ENCODE measurements at regions not wholly inside any gene's neighbourhood (a gene's known extent, or its start where the extent isn't known, plus 50 kb on each side); places are given as distances from the start of the nearest gene placed in this dataset.

DNA sequence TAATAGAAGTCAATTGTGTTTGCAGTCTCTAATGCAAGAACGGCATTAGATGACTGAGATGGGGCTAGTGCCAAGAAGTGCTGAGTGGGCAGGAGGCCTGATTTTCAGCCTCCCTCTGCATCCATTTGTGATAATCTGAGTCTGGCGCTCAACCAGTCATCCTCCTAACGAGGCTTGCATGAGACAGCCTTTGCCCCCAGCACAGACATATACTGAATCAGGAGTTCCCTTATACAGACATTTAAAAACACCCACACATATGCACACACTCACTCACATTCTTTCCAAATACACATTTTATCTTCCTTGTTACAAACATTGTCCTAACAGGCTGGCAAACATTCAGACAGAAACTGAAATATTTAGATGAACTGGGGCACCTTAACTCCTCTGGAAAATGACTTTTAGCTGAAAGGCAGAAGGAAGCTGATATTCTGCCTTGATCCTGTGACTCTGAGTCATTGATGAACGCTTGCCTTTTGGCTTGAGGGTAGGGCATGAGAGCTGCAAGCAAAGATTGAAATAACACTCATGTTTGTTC, 562.3 kb downstream of the DHX35 start:
- Histone ChIP-seq H3K79me2 (ENCODE audit: insufficient read depth, low read length) (no peaks in the 10 kb centered on the region), H3K9me2 (replicated peaks; ENCODE audit: low read depth, low read length) (no peaks in the 10 kb centered on the region), H3K27me3 (ENCODE audit: insufficient read depth, low read length, poor library complexity, severe bottlenecking) (no peaks in the 10 kb centered on the region), H2AFZ (ENCODE audit: low read length) (no peak overlapping the region), H3K9me3 (ENCODE audit: insufficient read depth, low read depth, low read length) (no peaks in the 10 kb centered on the region), H3K4me1 (ENCODE audit: insufficient read depth, low read length, poor library complexity, severe bottlenecking) (no peaks in the 10 kb centered on the region), H4K20me1 (ENCODE audit: insufficient read depth, low read length, poor library complexity, severe bottlenecking) (no peaks in the 10 kb centered on the region), H3K4me2 (ENCODE audit: low read depth, low read length, poor library complexity, severe bottlenecking) (no peak overlapping the region), H3F3A (ENCODE audit: low read depth) (no peaks in the 10 kb centered on the region), H3K9ac (ENCODE audit: low read depth, low read length, poor library complexity, severe bottlenecking) (no peak overlapping the region), H3K36me3 (ENCODE audit: insufficient read depth, low read length) (no peaks in the 10 kb centered on the region), H3K4me3 (ENCODE audit: low read length, poor library complexity, severe bottlenecking) (no peak overlapping the region)
- no peak for TF ChIP-seq CTCF (conservative IDR thresholded peaks at IDR 0.05; ENCODE audit: low read length)
- TF ChIP-seq EZH2phosphoT487 (IDR thresholded peaks at IDR 0.05; ENCODE audit: borderline replicate concordance) = no peak

- TF ChIP-seq CTCF (conservative IDR thresholded peaks at IDR 0.05; ENCODE audit: low read length) = no peak
- TF ChIP-seq EZH2phosphoT487 (IDR thresholded peaks at IDR 0.05; ENCODE audit: borderline replicate concordance) = no peak
- H3K79me2 ChIP-seq (ENCODE audit: insufficient read depth, low read length) = no peaks in the 10 kb centered on the region
- H3K9me3 ChIP-seq (ENCODE audit: insufficient read depth, low read depth, low read length) = no peaks in the 10 kb centered on the region
- H3K9me2 ChIP-seq (replicated peaks; ENCODE audit: low read depth, low read length) = no peaks in the 10 kb centered on the region
- H3F3A ChIP-seq (ENCODE audit: low read depth) = no peaks in the 10 kb centered on the region
- H3K4me3 ChIP-seq (ENCODE audit: low read length, poor library complexity, severe bottlenecking) = no peak overlapping the region
- H3K27me3 ChIP-seq (ENCODE audit: insufficient read depth, low read length, poor library complexity, severe bottlenecking) = no peaks in the 10 kb centered on the region
- no peak overlapping the region for H2AFZ ChIP-seq (ENCODE audit: low read length)
- H3K4me2 ChIP-seq (ENCODE audit: low read depth, low read length, poor library complexity, severe bottlenecking) = no peak overlapping the region
- H3K36me3 ChIP-seq (ENCODE audit: insufficient read depth, low read length) = no peaks in the 10 kb centered on the region
- H3K9ac ChIP-seq (ENCODE audit: low read depth, low read length, poor library complexity, severe bottlenecking) = no peak overlapping the region
- no peaks in the 10 kb centered on the region for H3K4me1 ChIP-seq (ENCODE audit: insufficient read depth, low read length, poor library complexity, severe bottlenecking)
- H4K20me1 ChIP-seq (ENCODE audit: insufficient read depth, low read length, poor library complexity, severe bottlenecking) = no peaks in the 10 kb centered on the region
Measured at GRCh38 chr20:39523405-39523804, 561.3 kb downstream of the DHX35 start.

DNA sequence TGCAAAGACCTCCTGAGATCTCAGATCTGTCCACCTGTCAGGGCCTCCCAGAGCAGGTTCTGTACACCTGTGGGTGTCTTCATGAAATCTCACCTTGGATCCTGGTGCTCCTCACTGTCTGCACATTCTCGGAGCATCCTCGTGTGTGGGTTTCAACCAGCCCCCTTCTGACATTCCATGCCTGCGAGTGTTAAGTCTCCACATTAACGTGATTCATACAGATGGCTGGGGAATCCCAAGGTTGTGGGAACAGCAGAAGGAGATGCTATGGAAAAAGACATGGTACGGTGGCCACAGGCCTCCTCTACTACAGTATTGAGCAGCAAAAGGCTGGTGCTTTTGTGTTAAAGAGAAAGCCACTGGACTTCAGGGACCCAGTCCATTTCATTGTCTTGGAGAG, 556.5 kb downstream of the DHX35 start:
- Histone ChIP-seq H3K9me2 (replicated peaks; ENCODE audit: low read depth, low read length) (no peaks in the 10 kb centered on the region), H3K4me3 (ENCODE audit: low read length, poor library complexity, severe bottlenecking) (no peak overlapping the region), H3K36me3 (ENCODE audit: insufficient read depth, low read length) (no peaks in the 10 kb centered on the region), H3F3A (ENCODE audit: low read depth) (no peaks in the 10 kb centered on the region), H4K20me1 (ENCODE audit: insufficient read depth, low read length, poor library complexity, severe bottlenecking) (no peaks in the 10 kb centered on the region), H3K4me1 (ENCODE audit: insufficient read depth, low read length, poor library complexity, severe bottlenecking) (no peaks in the 10 kb centered on the region), H3K9ac (ENCODE audit: low read depth, low read length, poor library complexity, severe bottlenecking) (no peak overlapping the region), H3K9me3 (ENCODE audit: insufficient read depth, low read depth, low read length) (no peaks in the 10 kb centered on the region), H3K27me3 (ENCODE audit: insufficient read depth, low read length, poor library complexity, severe bottlenecking) (no peaks in the 10 kb centered on the region), H3K79me2 (ENCODE audit: insufficient read depth, low read length) (no peaks in the 10 kb centered on the region), H2AFZ (ENCODE audit: low read length) (no peak overlapping the region), H3K4me2 (ENCODE audit: low read depth, low read length, poor library complexity, severe bottlenecking) (no peak overlapping the region)
- no peak for TF ChIP-seq EZH2phosphoT487 (IDR thresholded peaks at IDR 0.05; ENCODE audit: borderline replicate concordance)
- TF ChIP-seq CTCF (conservative IDR thresholded peaks at IDR 0.05; ENCODE audit: low read length) = no peak
